Kidney (tissue), 13 donors: ENCODE measurements at regions not wholly inside any gene's neighbourhood (a gene's known extent, or its start where the extent isn't known, plus 50 kb on each side); places are given as distances from the start of the nearest gene placed in this dataset.

Source experiments
- DNase-seq, 5 donors: peaks; one replicate each; pipeline ENCODE4 v3.0.0-alpha.2; 2013 to 2020
- FAIRE-seq: peaks from 2 replicates; lab custom pipeline; 2012; peaks lifted over from hg19 to GRCh38; lab: Jason Lieb, UNC
- H3K27ac ChIP-seq, 2 donors: one replicate each; pipeline ENCODE4 v1.7.0; 2013; ENCODE audit warnings: low read depth in 2 of 2, low read length in 2 of 2, inconsistent platforms in 1 of 2
- H3K27me3 ChIP-seq: one replicate; pipeline ENCODE4 v1.7.1; 2013; ENCODE audit warnings: low read length, inconsistent platforms; ENCODE audit not compliant: control insufficient read depth, insufficient read depth
- H3K36me3 ChIP-seq, 3 donors: one replicate each; pipeline versions ENCODE4 v1.7.0 to v1.7.1; 2013; ENCODE audit warnings: low read length in 3 of 3, control low read depth in 1 of 3, inconsistent platforms in 1 of 3; ENCODE audit not compliant: insufficient read depth in 3 of 3, control insufficient read depth in 2 of 3
- H3K4me1 ChIP-seq, 3 donors: one replicate each; pipeline versions ENCODE4 v1.7.0 to v1.7.1; 2013; ENCODE audit warnings: low read length in 3 of 3, inconsistent platforms in 1 of 3, low read depth in 1 of 3; ENCODE audit not compliant: control insufficient read depth in 2 of 3, insufficient read depth in 2 of 3
- H3K4me3 ChIP-seq, 3 donors: one replicate each; pipeline versions ENCODE4 v1.7.0 to v1.8.1; 2013; ENCODE audit warnings: low read length in 3 of 3, control low read depth in 1 of 3, inconsistent platforms in 1 of 3
- H3K9ac ChIP-seq, 3 donors: one replicate each; pipeline versions ENCODE4 v1.7.0 to v1.7.1; 2013; ENCODE audit warnings: low read length in 3 of 3, control low read depth in 1 of 3, inconsistent platforms in 1 of 3
- H3K9me3 ChIP-seq, 3 donors: one replicate each; pipeline versions ENCODE4 v1.7.0 to v1.7.1; 2013; ENCODE audit warnings: low read length in 3 of 3, control low read depth in 1 of 3, inconsistent platforms in 1 of 3; ENCODE audit not compliant: control insufficient read depth in 2 of 3, insufficient read depth in 1 of 3
- CTCF ChIP-seq: IDR thresholded peaks from 3 replicates; pipeline ENCODE4 v1.5.1; 2012; ENCODE audit warnings: mild to moderate bottlenecking, moderate library complexity, borderline replicate concordance; ENCODE audit not compliant: insufficient read depth; ENCODE audit errors: extremely low read depth
- intact Hi-C: fragments of 100-400 bp; cut with DNase I; formaldehyde crosslinking; loops from one replicate; pipeline ENCODE4 v1.11.1; 2022
- donor health status: control.
- donor health status: control.
- donor health status: control.
- donor health status: control.
- donor health status: control.
- donor health status: DM: yes; HTN: yes; CAD: no.
- donor health status: Normal renal cell carcinoma (clear cell type).

GRCh38 chr9:31520301-31521085 lies 864.0 kb upstream of the ACO1 start:
- Histone ChIP-seq H3K27ac (no peak overlapping the region), H3K4me1 (no peaks in the 10 kb centered on the region), H3K27me3 (no peaks in the 10 kb centered on the region), H3K36me3 (no peaks in the 10 kb centered on the region), H3K4me3 (no peak overlapping the region), H3K9ac (no peak overlapping the region), H3K9me3 (no peaks in the 10 kb centered on the region)
- no peak for FAIRE-seq
- no peak for DNase-seq
- intact Hi-C loops: no loop called here
- no peak for TF ChIP-seq CTCF

GRCh38 chr9:31535651-31536050 lies 848.8 kb upstream of the ACO1 start:
- Histone ChIP-seq H3K9me3 (no peaks in the 10 kb centered on the region), H3K4me1 (no peaks in the 10 kb centered on the region), H3K9ac (no peak overlapping the region), H3K27me3 (no peaks in the 10 kb centered on the region), H3K27ac (no peak overlapping the region), H3K4me3 (no peak overlapping the region), H3K36me3 (no peaks in the 10 kb centered on the region)
- no peak for DNase-seq
- FAIRE-seq: no peak
- intact Hi-C loops: no loop called here
- TF ChIP-seq CTCF: no peak

GRCh38 chr9:31536471-31536870 lies 848.0 kb upstream of the ACO1 start:
- H3K4me3 ChIP-seq: no peak overlapping the region
- H3K4me1 ChIP-seq: no peaks in the 10 kb centered on the region
- H3K27me3 ChIP-seq: no peaks in the 10 kb centered on the region
- no peak for TF ChIP-seq CTCF
- intact Hi-C loops: no loop called here
- no peaks in the 10 kb centered on the region for H3K9me3 ChIP-seq
- no peak overlapping the region for H3K9ac ChIP-seq
- H3K36me3 ChIP-seq: no peaks in the 10 kb centered on the region
- DNase-seq (no peak), FAIRE-seq (no peak)
- H3K27ac ChIP-seq: no peak overlapping the region
